WTC11 (cell line): ENCODE measurements at regions not wholly inside any gene's neighbourhood (a gene's known extent, or its start where the extent isn't known, plus 50 kb on each side); places are given as distances from the start of the nearest gene placed in this dataset.

Experiments
- ATAC-seq: fragments of 200-7000 bp; cut with Tn5 transposase; 2 replicates; pipeline ENCODE4 v1.10.0; 2021; ENCODE audit warnings: mild to moderate bottlenecking, moderate library complexity
- CTCF ChIA-PET: fragments of 300-600 bp; sonication (Branson Sonifier 250); formaldehyde crosslinking; loops from one replicate; lab custom pipeline; 2021; ENCODE audit warnings: antibody characterized with exemption; lab: Charles Lee
- POLR2A ChIA-PET: fragments of 350-600 bp; sonication (Branson Sonifier 250); formaldehyde crosslinking; loops from one replicate; lab custom pipeline; 2021; ENCODE audit warnings: antibody characterized with exemption; lab: Charles Lee
- DNase-seq: peaks from one replicate; pipeline ENCODE4 v3.0.0; 2021; ENCODE audit warnings: low spot score
- H3K27ac Mint-ChIP-seq: 2 replicates; pipeline ENCODE4 v1.8.0; 2021; ENCODE audit warnings: mixed read lengths
- H3K27me3 Mint-ChIP-seq: 2 replicates; pipeline ENCODE4 v1.8.0; 2021; ENCODE audit warnings: low read depth, mild to moderate bottlenecking, moderate library complexity, mixed read lengths
- H3K36me3 Mint-ChIP-seq: 2 replicates; pipeline ENCODE4 v1.8.0; 2021; ENCODE audit warnings: mixed read lengths
- H3K4me1 Mint-ChIP-seq: 2 replicates; pipeline ENCODE4 v1.8.0; 2022; ENCODE audit warnings: mixed read lengths
- H3K4me3 Mint-ChIP-seq: 2 replicates; pipeline ENCODE4 v1.8.0; 2021; ENCODE audit warnings: mild to moderate bottlenecking, moderate library complexity, mixed read lengths
- H3K9me3 Mint-ChIP-seq: 2 replicates; pipeline ENCODE4 v1.8.0; 2021; ENCODE audit warnings: mixed read lengths
- ATF2 ChIP-seq: sonication (generic); formaldehyde crosslinking; IDR thresholded peaks from 2 replicates; pipeline ENCODE4 v1.8.1; 2022; ENCODE audit warnings: low read depth, missing genetic modification reagents, borderline replicate concordance
- CREM ChIP-seq: sonication (generic); formaldehyde crosslinking; IDR thresholded peaks from 2 replicates; pipeline ENCODE4 v1.8.1; 2022; ENCODE audit warnings: mild to moderate bottlenecking, missing genetic modification reagents, moderate library complexity
- E2F5 ChIP-seq: sonication (generic); formaldehyde crosslinking; IDR thresholded peaks from 2 replicates; pipeline ENCODE4 v1.8.1; 2022; ENCODE audit warnings: mild to moderate bottlenecking, moderate library complexity, missing genetic modification reagents
- ELF4 ChIP-seq: sonication (generic); formaldehyde crosslinking; IDR thresholded peaks from 2 replicates; pipeline ENCODE4 v1.8.1; 2022; ENCODE audit warnings: low read depth, mild to moderate bottlenecking, moderate library complexity, missing genetic modification reagents
- FOXJ3 ChIP-seq: sonication (generic); formaldehyde crosslinking; IDR thresholded peaks from 2 replicates; pipeline ENCODE4 v1.9.0; 2021; ENCODE audit warnings: missing genetic modification reagents, mild to moderate bottlenecking, borderline replicate concordance
- FOXP1 ChIP-seq: sonication (generic); formaldehyde crosslinking; IDR thresholded peaks from 2 replicates; pipeline ENCODE4 v1.8.0; 2022; ENCODE audit warnings: missing genetic modification reagents, mild to moderate bottlenecking, moderate library complexity, borderline replicate concordance
- GABPB1 ChIP-seq: sonication (generic); formaldehyde crosslinking; IDR thresholded peaks from 2 replicates; pipeline ENCODE4 v1.8.1; 2023; ENCODE audit warnings: mild to moderate bottlenecking, missing genetic modification reagents
- HMGA2 ChIP-seq: fragments of 250-450 bp; sonication (Bioruptor Pico); IDR thresholded peaks from 2 replicates; pipeline ENCODE4 v1.4.0; 2021; ENCODE audit warnings: mild to moderate bottlenecking, moderate library complexity
- HMGXB4 ChIP-seq: sonication (generic); formaldehyde crosslinking; IDR thresholded peaks from 2 replicates; pipeline ENCODE4 v1.8.1; 2023; ENCODE audit warnings: mild to moderate bottlenecking, moderate library complexity, missing genetic modification reagents
- JAZF1 ChIP-seq: fragments of 250-450 bp; sonication (Bioruptor Pico); IDR thresholded peaks from 2 replicates; pipeline ENCODE4 v1.9.0; 2021; ENCODE audit warnings: moderate library complexity, mild to moderate bottlenecking, inconsistent platforms
- MLX ChIP-seq: sonication (generic); formaldehyde crosslinking; IDR thresholded peaks from 2 replicates; pipeline ENCODE4 v1.8.1; 2023; ENCODE audit warnings: mild to moderate bottlenecking, missing genetic modification reagents, moderate library complexity
- NR1H2 ChIP-seq: sonication (generic); formaldehyde crosslinking; IDR thresholded peaks from 2 replicates; pipeline ENCODE4 v1.9.0; 2021; ENCODE audit warnings: mild to moderate bottlenecking, moderate library complexity, missing genetic modification reagents
- PRDM15 ChIP-seq: sonication (generic); formaldehyde crosslinking; IDR thresholded peaks from 2 replicates; pipeline ENCODE4 v1.8.0; 2022; ENCODE audit warnings: missing genetic modification reagents
- PRRX2 ChIP-seq: fragments of 250-450 bp; sonication (Bioruptor Pico); IDR thresholded peaks from 2 replicates; pipeline ENCODE4 v1.8.0; 2021; ENCODE audit warnings: mild to moderate bottlenecking
- SMAD3 ChIP-seq: sonication (generic); formaldehyde crosslinking; IDR thresholded peaks from 2 replicates; pipeline ENCODE4 v1.8.0; 2022; ENCODE audit warnings: missing genetic modification reagents, mild to moderate bottlenecking, borderline replicate concordance
- SMAD4 ChIP-seq: sonication (generic); formaldehyde crosslinking; IDR thresholded peaks from 2 replicates; pipeline ENCODE4 v1.8.0; 2022; ENCODE audit warnings: mild to moderate bottlenecking, missing genetic modification reagents
- TEAD1 ChIP-seq: sonication (generic); formaldehyde crosslinking; IDR thresholded peaks from 2 replicates; pipeline ENCODE4 v1.8.0; 2022; ENCODE audit warnings: mild to moderate bottlenecking, missing genetic modification reagents
- ZNF138 ChIP-seq: sonication (generic); formaldehyde crosslinking; conservative IDR thresholded peaks from 2 replicates; pipeline ENCODE4 v1.8.1; 2022; ENCODE audit warnings: mild to moderate bottlenecking, moderate library complexity, missing genetic modification reagents
- ZNF423 ChIP-seq: fragments of 250-450 bp; sonication (Bioruptor Pico); IDR thresholded peaks from 2 replicates; pipeline ENCODE4 v2.1.2; 2022; ENCODE audit warnings: mild to moderate bottlenecking, moderate library complexity
- TF ChIP-seq, protein P1 (sequence below): sonication (generic); formaldehyde crosslinking; conservative IDR thresholded peaks from 2 replicates; pipeline ENCODE4 v1.8.1; 2022; ENCODE audit warnings: mild to moderate bottlenecking, missing genetic modification reagents
- TF ChIP-seq, protein P2 (sequence below): sonication (generic); formaldehyde crosslinking; IDR thresholded peaks from 2 replicates; pipeline ENCODE4 v1.8.1; 2022; ENCODE audit warnings: low read depth, mild to moderate bottlenecking, moderate library complexity, missing genetic modification reagents, borderline replicate concordance

DNA sequence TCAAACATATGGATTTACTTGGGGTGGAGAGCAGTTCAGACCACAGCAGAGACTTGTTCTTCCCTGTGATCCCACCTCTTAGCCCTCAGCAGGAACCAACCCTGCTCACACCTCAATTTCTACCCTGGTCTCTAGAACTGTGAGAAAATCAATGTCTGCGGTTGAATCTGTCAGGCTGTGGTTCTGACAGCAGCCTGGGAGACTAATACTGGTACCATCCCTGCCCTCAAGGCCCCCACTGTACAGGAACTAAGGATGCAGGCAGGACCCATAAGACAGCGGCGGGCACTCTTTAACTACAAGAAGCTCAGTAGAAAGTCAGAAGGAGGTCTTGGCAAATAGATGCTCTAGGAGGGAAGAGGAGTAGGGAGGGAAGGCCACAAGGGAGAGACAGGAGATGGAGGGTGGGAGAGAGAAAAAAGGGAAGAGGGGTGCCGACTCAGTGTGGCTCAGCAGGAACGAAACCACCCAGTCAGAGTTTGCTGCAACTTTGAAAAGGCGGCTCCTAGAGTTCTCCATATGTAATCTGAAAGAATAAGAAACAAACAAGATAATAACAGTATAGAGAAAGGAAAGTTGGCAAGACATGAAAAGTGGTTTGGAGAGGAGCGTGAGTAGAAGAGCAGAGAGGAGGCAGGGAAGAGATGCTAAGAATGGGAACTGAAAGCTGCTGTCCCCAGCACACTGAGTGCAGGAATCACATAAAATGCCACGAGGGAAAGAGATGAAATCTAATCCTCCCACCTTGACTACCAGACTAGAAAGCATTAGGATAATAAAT, 323.9 kb upstream of the ID2 start:
- Mint-ChIP-seq H3K27me3 (no peaks in the 10 kb centered on the region; the same call in 1 of the 2 replicates), H3K4me1 (peaks cover 3% of the 10 kb centered on the region; the same call in 1 of the 2 replicates), H3K9me3 (peaks cover 26% of the 10 kb centered on the region), H3K36me3 (no peaks in the 10 kb centered on the region; the same call in 1 of the 2 replicates), H3K4me3 (no peak overlapping the region), H3K27ac (no peak overlapping the region)
- ATAC-seq: no peak
- TF ChIP-seq GABPB1 (CRISPR knock-in tag) (no peak), CREM (CRISPR knock-in tag) (no peak), HMGA2 (CRISPR knock-in tag) (no peak), SMAD4 (CRISPR knock-in tag) (no peak), ZNF423 (CRISPR knock-in tag) (no peak), JAZF1 (CRISPR knock-in tag) (no peak), NR1H2 (no peak), ELF4 (CRISPR knock-in tag) (no peak), TEAD1 (CRISPR knock-in tag) (no peak), MLX (CRISPR knock-in tag) (no peak), PRDM15 (CRISPR knock-in tag) (no peak), ZNF138 (CRISPR knock-in tag) (no peak), HMGXB4 (CRISPR knock-in tag) (no peak)
- TF ChIP-seq, protein P1, sequence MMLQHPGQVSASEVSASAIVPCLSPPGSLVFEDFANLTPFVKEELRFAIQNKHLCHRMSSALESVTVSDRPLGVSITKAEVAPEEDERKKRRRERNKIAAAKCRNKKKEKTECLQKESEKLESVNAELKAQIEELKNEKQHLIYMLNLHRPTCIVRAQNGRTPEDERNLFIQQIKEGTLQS: no peak
- no peak for DNase-seq
- POLR2A ChIA-PET: no interaction called here
- CTCF ChIA-PET: no interaction called here

DNA sequence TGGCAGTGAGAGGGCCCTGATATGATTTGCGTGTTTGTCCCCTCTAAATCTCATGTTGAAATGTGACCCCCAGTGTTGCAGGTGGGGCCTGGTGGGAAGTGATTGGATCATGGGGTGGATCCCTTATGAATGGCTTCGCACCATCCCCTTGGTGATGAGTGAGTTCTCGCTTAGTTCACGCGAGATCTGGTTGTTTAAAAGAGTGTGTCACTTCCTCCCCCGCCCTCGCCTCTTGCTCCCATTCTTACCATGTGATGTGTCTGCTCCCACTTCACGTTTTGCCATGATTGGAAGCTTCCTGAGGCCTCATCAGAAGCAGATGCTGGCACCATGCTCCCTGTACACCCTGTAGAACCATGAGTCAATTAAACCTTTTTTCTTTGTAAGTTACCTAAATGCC, 319.9 kb upstream of the ID2 start:
- no peaks in the 10 kb centered on the region for H3K36me3 Mint-ChIP-seq
- no peak for DNase-seq

More for the DNA sequence above, 319.9 kb upstream of the ID2 start:
- no peak overlapping the region for H3K4me3 Mint-ChIP-seq
- H3K27ac Mint-ChIP-seq: no peak overlapping the region
- no peaks in the 10 kb centered on the region; the same call in 1 of the 2 replicates for H3K27me3 Mint-ChIP-seq
- H3K4me1 Mint-ChIP-seq: peaks cover 9% of the 10 kb centered on the region; the same call in 1 of the 2 replicates
- ATAC-seq: no peak
- ChIA-PET CTCF (no interaction called here), POLR2A (no interaction called here)
- H3K9me3 Mint-ChIP-seq: no peaks in the 10 kb centered on the region
- no peak for TF ChIP-seq FOXJ3 (CRISPR knock-in tag)
- TF ChIP-seq E2F5 (CRISPR knock-in tag): no peak
- no peak for TF ChIP-seq PRRX2 (CRISPR knock-in tag)
- TF ChIP-seq, protein P2, sequence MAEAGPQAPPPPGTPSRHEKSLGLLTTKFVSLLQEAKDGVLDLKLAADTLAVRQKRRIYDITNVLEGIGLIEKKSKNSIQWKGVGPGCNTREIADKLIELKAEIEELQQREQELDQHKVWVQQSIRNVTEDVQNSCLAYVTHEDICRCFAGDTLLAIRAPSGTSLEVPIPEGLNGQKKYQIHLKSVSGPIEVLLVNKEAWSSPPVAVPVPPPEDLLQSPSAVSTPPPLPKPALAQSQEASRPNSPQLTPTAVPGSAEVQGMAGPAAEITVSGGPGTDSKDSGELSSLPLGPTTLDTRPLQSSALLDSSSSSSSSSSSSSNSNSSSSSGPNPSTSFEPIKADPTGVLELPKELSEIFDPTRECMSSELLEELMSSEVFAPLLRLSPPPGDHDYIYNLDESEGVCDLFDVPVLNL (CRISPR knock-in tag): no peak
- no peak for TF ChIP-seq FOXP1 (CRISPR knock-in tag)
- TF ChIP-seq SMAD3 (CRISPR knock-in tag): no peak
- TF ChIP-seq ATF2 (CRISPR knock-in tag): no peak
- TF ChIP-seq, all 79 proteins: peak for 0
